ENCODE measurements at regions not wholly inside any gene's neighbourhood (a gene's known extent, or its start where the extent isn't known, plus 50 kb on each side); places are given as distances from the start of the nearest gene placed in this dataset.

- TF ChIP-seq CTCF (IDR thresholded peaks at IDR 0.05), result no peak
- no peak for TF ChIP-seq POLR2A (IDR thresholded peaks at IDR 0.05)
Measured at GRCh38 chr4:1491328-1492141, 85.3 kb upstream of the NKX1-1 start.
